Activated CD8-positive, alpha-beta memory T cell treated with anti-CD3 and anti-CD28 coated beads, Interleukin-2, amount 50 U/mL, for 48 hours (primary cell): ENCODE measurements at regions not wholly inside any gene's neighbourhood (a gene's known extent, or its start where the extent isn't known, plus 50 kb on each side); places are given as distances from the start of the nearest gene placed in this dataset.
"Not testable (repeated sequence)": the region's sequence is repeated elsewhere in the genome, so short reads cannot be mapped to it uniquely, and the experiment has no call there.

Experiments used
- DNase-seq: peaks from one replicate; pipeline ENCODE4 v3.0.0-alpha.2; 2020

- DNase-seq, result not testable (repeated sequence)
Measured at GRCh38 chr15:24202297-24202696, 473.3 kb upstream of the NPAP1 start.

GRCh38 chr15:24211742-24212476 is 463.7 kb upstream of the NPAP1 start:
- DNase-seq, result not testable (repeated sequence)

GRCh38 chr15:24223739-24224138 is 451.8 kb upstream of the NPAP1 start:
- DNase-seq, result no peak

- no peak for DNase-seq
Measured at GRCh38 chr15:24224161-24224560, 451.4 kb upstream of the NPAP1 start.

GRCh38 chr15:24228922-24229321 is 446.7 kb upstream of the NPAP1 start:
- not testable (repeated sequence) for DNase-seq

GRCh38 chr15:24233134-24233533 is 442.4 kb upstream of the NPAP1 start:
- not testable (repeated sequence) for DNase-seq

- DNase-seq, result not testable (repeated sequence)
Measured at GRCh38 chr15:24240580-24240979, 435.0 kb upstream of the NPAP1 start.

GRCh38 chr15:24259106-24259505 is 416.5 kb upstream of the NPAP1 start:
- DNase-seq, result not testable (repeated sequence)

GRCh38 chr15:24260407-24260806 is 415.2 kb upstream of the NPAP1 start:
- DNase-seq, result not testable (repeated sequence)

- DNase-seq, result not testable (repeated sequence)
Measured at GRCh38 chr15:24260854-24261253, 414.7 kb upstream of the NPAP1 start.

GRCh38 chr15:24268536-24269165 is 406.9 kb upstream of the NPAP1 start:
- not testable (repeated sequence) for DNase-seq

- DNase-seq, result no peak
Measured at GRCh38 chr15:24269166-24269571, 406.4 kb upstream of the NPAP1 start.

GRCh38 chr15:24269923-24270322 is 405.7 kb upstream of the NPAP1 start:
- no peak for DNase-seq

- not testable (repeated sequence) for DNase-seq
Measured at GRCh38 chr15:24271496-24272244, 403.9 kb upstream of the NPAP1 start.

GRCh38 chr15:24292837-24293236 is 382.7 kb upstream of the NPAP1 start:
- DNase-seq, result no peak

GRCh38 chr15:24300804-24301368 is 374.7 kb upstream of the NPAP1 start:
- DNase-seq, result not testable (repeated sequence)

- DNase-seq, result not testable (repeated sequence)
Measured at GRCh38 chr15:24301999-24302398, 373.6 kb upstream of the NPAP1 start.

- DNase-seq, result not testable (repeated sequence)
Measured at GRCh38 chr15:24304747-24305146, 370.8 kb upstream of the NPAP1 start.

GRCh38 chr15:24305643-24306042 is 369.9 kb upstream of the NPAP1 start:
- DNase-seq, result not testable (repeated sequence)

GRCh38 chr15:24309700-24310099 is 365.9 kb upstream of the NPAP1 start:
- DNase-seq, result not testable (repeated sequence)

- not testable (repeated sequence) for DNase-seq
Measured at GRCh38 chr15:24311692-24312091, 363.9 kb upstream of the NPAP1 start.

- DNase-seq, result not testable (repeated sequence)
Measured at GRCh38 chr15:24316326-24316725, 359.2 kb upstream of the NPAP1 start.

- no peak for DNase-seq
Measured at GRCh38 chr15:24318981-24319380, 356.6 kb upstream of the NPAP1 start.
